ENCODE measurements at regions not wholly inside any gene's neighbourhood (a gene's known extent, or its start where the extent isn't known, plus 50 kb on each side); places are given as distances from the start of the nearest gene placed in this dataset.
"Not testable (repeated sequence)": the region's sequence is repeated elsewhere in the genome, so short reads cannot be mapped to it uniquely, and the experiment has no call there.

DNA sequence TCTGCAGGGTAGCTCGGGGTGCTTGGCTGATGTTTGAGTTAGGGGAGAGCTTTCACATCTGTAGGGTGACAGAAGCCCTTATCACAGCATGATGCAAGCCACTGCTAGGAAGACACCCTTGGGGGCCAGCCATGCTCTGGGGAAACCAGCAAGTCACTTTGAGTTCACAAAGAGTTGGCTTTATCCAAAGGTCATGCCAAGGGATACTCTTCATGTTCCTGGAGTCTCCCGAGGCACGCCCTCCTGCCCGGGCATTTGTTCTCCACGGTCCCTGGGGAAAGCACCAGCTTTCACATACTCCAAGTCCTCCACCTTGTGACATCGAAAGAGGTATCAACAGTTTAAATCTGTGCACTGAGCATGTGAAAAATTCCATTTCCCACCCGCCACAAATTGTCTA, 227.7 kb downstream of the VAPA start:
- no peak for DNase-seq (ENCODE audit: low read depth)

DNA sequence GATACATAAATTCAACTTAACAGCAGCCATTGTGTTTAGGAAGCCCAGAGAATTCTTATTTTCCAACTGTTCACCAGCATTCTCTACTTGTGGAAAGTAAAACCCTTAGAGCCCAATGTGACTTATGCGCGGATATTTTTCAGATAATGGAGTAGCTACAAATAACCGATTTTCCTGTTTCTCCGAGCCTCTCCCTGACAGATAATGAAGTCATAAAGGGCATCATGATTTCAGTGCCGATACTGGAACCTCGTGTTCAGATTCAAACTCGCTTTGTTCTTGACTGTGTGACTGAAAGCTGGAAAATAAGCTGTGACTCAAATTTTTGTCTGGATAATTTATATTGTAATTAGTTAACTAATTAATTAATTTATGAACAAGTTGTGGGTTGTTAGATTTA, 228.2 kb downstream of the VAPA start:
- DNase-seq (ENCODE audit: low read depth) = no peak

DNA sequence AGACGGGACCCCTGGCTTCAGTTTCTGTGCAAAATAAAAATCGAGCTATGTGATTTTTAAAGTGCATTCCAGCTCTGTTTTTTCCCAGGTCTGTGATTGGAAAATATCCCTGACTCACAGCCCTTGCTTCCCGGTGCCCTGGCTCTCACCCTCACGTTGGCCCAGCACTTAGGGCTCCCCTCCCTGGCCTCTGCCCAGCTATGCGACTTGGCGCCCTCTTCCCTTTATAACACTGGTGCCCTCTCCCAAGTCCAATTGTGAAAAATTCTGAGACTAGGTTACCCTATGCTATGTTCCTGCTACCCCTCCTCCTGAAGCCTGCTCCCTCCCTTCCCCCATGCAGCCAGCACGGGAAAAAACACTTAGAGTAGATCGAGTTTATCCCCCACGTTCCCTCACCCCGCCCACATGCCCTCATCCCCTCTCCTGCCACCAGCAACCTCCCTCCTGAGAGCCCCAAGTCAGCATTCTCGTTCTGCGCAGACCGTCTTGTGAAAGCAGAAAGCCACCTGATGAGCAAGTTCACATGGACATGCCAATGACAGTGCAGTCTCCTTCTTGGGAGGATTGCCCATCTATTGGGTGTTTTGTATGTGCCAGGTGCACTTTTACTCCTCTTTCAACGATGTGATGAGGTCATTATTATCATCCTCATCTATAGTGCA, 228.8 kb downstream of the VAPA start:
- no peak for DNase-seq (ENCODE audit: low read depth)

DNA sequence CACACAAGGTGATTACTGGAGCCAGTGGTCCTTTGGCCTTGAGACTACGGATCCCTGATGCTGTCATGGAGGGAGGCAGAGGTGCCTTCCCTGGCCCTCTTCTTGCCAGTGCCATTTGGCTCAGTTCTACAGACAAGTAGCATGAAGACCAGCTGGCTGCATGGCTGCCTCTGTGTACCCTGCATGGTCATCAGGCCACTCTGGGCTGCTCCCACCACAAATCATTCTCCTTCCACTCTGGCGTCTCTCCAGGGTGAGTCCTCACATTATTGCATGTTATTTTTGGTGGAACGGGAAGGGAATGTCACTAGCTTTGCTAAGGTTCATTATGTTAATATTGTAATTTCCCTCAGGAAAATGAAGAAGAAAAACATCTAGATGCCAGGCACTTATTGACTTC, 229.8 kb downstream of the VAPA start:
- DNase-seq (ENCODE audit: low read depth) = no peak

DNA sequence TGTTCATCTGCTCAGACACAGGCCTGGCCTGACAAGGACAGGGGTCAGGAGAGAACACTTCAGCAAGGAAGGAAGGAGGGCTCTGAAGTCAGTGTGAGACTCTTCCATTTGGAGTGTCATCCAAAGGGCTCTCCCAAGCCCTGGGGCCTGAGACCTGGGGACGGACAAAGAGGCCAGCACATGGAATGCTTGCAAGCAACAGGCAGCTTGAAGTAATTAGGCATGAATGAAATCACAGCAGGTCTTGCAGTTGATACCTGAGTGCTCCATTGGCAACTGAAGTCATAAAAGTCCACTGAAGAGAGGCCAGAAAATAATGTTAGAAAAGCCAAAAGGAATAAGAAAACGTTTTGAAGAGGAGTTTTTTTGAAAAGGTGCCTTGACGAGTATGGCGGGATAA, 231.7 kb downstream of the VAPA start:
- DNase-seq (ENCODE audit: low read depth) = no peak

DNA sequence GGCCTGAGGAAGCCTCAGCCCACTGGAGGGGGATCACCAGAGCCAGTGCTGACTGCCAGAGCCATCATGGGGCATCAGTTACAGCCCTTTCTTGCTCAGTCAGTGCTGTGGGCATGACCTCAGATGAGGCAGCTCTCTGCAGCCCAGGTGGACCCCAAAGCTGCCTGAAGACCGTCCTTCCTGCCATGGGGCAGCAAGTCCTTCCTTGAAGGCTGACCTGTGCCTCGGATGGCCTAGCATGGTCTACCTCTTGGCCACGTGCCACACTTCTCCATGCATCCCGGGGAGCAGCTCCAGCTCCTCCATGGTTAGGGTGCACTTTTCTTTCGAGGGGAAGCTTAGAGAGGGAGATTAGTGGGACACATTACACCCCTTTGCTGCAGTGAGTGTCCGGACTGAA, 233.4 kb downstream of the VAPA start:
- no peak for DNase-seq (ENCODE audit: low read depth)

DNA sequence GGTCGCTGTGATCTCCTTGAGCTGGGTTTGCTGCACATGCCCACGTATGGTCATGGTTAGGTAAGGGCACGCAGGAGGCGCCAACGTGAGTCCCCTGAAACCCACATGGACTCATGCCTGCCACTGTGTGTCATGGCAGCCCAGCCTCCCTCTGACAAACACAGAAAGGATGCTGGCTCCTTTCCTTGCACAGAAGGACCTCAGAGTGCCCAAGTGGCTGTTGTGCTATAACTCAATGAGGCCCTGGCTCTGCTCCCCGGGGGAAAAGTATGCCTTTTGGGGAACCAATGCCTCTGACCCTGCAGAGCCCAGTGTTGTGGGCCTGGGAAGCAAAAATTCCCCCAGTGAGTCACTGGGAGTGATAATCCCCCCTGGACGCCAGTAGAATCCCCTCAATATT, 233.9 kb downstream of the VAPA start:
- no peak for DNase-seq (ENCODE audit: low read depth)

DNA sequence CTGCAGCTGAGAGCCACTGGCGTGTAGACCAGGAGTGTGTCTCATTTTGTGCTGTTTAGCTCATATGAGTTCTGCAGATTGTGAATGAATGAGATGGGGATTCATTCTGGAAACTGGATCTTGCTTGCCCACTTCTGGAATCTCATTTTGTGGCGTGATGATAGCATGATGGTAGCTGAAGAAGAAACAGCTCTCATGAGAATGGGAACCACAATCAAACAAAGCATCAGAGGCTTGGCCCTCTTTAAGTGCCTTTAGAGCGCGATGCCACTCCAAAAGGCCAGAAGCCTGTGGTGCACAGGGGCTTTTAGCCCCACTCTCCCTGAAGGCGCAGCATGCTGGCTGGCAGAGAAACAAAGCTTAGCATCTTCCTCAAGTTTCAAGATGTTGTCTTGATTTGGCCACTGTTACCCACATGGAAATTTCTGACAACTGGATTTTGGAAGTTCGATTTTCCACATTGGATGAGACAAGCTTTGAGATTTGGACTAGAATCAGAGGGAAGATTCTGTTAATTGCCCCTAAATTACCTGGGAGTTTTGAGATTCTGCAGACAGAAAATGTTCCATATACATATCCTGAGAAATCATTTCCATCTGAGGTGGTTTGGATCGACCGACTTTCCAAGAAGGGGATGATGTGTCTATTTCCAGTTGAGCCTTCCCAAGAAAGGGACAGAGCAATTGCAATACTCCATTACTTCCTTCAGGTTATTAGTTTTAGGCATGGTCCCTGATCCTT, 234.5 kb downstream of the VAPA start:
- no peak for DNase-seq (ENCODE audit: low read depth)

DNA sequence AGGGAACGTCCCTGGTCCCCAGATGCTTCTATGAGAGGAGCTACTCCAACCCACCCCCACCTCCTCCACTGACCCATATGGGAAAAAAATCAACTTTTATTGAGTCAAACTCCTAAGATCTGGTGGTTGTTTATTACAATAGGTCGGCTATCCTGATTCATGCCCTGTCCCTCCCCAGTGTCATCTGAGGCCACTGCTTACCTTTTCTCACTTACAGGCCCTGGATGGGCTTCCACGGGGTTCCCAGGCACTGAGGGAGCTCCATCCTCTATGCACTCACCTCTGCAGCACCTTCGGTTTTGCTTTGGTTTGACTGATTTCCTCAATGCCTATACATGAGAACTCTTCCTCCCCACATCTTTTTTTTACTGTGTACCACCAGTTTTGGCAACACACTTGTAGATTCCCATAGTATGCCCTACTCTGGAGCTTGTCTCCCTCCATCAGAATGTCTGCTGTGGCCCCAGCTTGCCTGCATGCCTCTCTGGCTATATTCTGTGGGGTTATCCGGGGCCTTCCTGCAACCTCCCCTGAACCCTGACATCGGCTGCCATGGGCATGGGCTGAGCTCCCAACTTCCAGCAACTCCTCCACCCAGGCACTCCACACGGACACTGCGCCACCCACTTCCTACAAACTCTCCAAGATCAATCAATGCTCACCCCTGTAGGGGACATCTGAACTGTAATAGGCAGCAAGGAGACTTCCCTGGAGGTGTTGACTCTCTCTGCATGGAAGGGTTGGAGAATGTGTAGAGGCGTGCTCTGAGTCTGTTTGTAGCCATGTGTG, 236.1 kb downstream of the VAPA start:
- DNase-seq (ENCODE audit: low read depth) = no peak

DNA sequence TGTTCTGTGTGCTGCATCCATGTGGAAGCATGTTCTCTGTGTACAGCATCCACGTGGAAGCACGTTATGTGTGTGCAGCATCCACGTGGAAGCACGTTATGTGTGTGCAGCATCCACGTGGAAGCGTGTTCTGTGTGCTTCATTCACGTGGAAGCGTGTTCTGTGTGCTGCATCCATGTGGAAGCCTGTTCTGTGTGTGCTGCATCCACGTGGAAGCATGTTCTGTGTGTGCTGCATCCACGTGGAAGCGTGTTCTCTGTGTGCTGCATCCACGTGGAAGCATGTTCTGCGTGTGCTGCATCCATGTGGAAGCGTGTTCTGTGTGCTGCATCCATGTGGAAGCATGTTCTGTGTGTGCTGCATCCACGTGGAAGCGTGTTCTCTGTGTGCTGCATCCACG, 236.8 kb downstream of the VAPA start:
- not testable (repeated sequence) for DNase-seq (ENCODE audit: low read depth)

DNA sequence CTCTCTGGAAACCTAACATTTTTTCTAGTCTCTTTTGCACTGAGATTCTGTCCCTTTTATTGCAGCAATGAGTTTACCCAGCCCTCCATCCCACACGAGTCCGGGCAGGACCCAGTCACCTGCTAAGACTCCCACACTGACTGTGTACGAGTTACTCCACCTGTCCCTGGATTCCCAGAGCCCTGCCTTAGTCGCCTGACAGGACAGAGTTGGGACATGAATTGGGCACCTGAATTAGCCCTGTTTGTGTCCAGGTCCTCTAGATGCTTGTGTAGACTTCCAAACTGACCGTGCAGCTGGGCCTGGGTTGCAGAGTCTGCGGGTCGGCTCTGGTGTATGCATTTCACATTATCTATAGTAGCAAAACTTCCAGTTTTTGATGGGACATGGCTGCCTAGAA, 238.7 kb downstream of the VAPA start:
- DNase-seq (ENCODE audit: low read depth) = no peak

DNA sequence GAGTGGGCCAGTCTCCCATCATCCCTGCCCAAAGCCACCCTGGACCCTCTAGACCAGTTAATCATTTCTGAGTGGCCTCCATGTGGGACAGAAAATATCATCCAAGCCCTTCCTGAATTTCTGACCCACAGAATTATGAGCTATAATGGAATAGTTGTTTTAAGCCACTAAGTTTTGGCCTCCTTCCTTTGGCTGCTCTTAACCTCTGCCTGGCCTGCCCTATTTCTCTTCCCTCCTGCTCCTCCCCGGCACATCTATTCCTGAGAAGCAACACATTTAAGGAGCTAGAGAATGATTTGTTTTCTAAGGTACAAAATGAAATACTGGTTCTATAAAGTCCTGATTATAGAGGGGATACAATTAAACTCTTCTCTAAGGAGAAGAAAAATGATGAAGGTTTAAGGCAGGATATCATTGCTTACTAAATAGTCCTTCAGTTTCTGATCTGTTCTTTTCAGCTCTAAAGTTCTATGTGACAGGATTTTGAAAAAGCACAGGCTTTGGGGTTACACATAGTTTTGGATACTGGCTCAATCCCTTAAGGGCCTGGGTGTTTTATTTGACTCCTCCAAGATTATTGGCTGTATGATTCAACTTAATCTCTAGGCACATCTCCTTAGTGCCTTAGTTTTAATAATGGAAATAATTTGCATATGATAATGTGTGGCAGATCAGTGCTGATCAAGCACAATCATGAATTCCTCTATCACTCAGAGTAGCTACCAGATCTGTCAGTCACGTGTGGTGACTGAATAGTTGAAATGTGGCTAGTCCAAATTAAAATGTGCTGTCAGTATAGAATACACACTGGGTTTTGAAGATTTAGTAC, 240.3 kb downstream of the VAPA start:
- no peak for DNase-seq (ENCODE audit: low read depth)

DNA sequence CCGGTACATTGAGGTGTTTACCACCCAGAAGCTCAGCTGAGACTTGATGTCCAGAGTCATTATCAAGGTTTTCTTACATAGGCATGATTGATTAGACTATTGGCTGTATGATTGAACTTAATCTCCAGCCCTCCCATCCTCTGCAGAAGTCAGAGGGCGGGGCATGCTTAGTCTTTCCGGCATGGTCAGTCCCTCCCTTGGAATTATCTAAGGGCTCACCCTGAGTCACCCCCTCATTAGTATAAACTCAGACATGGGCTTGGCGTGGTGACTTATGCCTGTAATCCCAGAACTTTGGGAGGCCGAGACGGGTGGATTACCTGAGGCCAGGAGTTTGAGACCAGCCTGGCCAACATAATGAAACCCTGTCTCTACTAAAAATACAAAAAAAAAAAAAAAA, 243.9 kb downstream of the VAPA start:
- DNase-seq (ENCODE audit: low read depth) = no peak

DNA sequence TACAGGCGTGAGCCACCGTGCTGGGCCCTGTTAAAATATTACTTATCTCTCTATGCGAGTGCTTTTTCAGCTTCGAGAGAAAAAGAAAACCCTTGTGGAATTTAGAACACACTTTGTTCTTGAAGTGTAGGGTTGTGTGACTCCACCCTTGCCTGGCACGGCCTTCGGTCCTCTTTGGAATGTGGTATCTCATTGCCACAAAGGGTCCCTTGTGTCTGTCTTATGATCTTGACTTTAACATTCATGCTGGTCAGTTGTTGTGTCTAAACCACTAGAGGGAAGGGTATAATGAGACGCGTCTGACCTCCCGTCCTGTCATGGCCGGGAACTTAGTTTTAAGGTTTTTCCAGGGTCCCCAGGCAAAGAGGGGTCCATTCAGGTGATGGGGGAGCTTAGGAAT, 246.4 kb downstream of the VAPA start:
- DNase-seq (ENCODE audit: low read depth) = no peak

DNA sequence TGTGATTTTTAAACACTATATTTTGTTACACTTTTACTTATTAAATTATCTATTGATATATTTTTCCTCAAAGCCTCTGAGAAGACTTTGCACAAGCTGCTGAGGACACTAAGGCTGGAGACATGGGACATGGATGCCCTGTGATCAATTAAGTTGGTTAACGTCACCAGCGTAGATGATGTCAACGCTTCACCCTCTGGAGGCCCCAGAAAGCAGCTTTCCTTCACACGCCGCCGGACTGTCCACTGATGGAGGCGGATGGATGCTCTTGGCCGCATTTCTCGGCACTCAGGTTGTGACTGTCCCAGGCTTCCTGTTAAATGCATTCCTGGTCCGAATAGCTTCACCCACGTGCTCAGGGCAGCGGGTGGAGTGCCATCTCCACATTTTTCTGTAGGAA, 247.5 kb downstream of the VAPA start:
- no peak for DNase-seq (ENCODE audit: low read depth)

DNA sequence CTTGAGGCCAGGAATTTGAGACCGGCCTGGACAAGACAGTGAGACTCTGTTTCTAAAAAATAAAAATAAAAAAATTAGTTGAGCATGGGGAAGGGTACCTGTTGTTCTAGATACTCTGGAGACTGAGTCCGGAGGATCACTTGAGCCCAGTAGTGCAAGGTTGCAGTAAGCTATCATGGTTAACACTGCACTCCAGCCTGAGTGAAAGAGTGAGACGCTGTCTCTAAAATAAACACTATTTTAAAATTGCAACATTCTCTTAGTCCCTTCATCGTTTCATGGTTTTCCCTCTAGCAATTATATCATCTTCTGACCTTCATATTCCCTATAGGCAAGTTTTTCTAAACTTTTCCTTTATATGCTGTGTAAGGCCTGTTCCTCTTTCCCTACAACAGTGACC, 248.5 kb downstream of the VAPA start:
- DNase-seq (ENCODE audit: low read depth) = no peak

DNA sequence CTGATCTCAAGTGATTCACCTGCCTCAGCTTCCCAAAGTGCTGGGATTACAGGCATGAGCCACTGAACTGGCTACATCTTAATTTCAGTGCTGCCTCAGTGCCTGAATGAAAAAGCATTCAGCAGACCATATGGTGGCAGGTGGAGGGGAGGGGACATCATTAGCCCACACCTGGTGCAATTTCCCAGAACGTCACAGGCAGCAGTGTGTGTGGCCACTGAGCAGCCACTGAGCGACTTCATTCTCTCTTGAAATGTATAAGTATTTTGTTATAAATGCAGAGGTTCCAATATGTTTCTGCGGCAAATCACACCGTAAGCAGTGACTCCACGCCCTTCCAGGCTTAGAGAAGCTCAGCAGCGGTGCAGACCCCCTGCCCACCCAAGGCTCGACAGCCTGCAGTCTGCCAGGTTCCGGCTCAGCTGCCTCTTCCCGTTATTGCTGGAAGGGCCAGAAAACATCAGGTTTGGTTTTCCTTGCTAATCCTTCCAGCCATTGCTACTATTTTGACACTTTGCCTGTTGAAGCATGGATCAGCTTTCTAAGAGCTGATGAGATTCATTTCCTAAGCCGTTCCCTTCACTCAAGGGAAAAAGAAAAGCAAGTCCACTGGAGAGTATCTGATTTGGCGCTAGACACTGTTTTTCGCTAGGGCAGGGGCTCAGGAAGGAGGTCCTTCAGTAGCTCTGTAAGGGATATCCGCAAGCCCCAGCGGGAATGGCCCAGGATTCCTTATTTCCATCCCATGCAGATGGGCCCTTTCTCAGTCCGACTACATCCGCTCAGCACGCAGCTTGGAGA, 250.7 kb downstream of the VAPA start:
- DNase-seq (ENCODE audit: low read depth) = no peak

DNA sequence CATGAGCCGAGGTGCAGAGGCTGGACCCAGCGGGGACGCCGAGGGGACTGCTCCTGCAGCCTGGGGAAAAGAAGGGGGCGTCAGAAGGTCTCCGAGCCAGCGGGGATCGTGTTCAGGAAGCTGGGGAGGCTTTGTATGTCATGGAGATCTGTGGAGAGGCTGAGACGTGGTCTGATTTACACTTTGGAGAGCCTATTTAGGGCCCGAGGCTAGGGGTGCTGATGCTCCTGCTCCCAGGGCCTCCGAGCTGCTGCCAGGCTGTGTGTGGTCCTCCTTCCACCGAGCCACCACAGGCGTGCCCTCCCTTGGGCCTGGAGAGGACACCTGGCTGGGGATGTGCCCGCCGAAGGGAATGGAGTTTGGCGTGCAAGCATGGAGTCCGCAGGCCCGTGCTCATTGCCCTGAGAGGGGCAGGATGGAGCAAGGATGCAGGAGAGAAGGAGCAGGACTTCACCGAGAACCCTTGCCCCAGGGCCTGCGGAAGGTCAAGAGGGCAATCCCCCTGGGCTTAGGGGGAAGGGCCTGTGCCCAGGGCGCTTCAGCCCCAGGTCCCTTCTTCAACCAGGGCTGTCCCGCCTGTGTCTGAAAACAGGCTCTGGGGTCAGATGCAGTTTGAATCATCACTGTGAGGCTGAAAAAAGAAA, 252.5 kb downstream of the VAPA start:
- DNase-seq (ENCODE audit: low read depth) = no peak

DNA sequence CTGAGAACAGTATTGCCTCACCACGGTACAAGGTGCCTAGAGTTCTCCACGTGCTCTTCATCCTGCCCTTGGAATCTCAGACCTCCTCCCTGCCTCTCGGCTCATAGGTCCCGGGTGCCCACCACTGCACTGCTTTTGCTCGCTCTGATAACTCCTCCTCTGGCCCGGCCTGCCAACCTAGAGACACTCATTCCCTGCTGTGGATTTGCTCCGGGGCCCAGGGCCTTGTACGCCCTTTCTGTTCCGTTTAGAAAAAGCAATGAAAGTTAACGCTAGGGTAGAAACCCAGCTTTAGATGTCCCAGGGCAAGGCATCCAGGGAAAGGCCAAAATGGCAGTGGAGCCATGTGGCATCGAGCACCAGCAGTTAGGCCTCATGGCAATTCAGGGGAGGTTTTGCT, 253.9 kb downstream of the VAPA start:
- DNase-seq (ENCODE audit: low read depth) = no peak

DNA sequence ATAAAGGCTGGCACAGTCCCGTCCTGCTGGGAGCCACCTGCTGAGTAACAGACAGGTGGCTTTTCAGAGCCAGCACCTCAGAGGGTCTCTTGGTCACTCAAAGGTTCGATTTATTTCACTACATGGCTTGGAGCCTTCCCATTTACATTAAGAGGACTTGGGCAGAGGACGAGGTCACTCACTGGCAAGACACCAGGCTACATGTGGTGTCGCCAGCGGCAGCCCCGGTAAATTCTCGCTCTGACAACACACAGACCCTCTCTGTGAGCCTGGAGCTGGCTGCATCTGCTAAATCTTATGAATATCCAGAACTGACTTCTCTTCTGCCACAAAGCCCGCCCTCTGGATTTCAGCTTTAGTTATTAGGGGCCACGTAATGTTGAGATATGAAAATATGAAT, 254.7 kb downstream of the VAPA start:
- DNase-seq (ENCODE audit: low read depth) = no peak

DNA sequence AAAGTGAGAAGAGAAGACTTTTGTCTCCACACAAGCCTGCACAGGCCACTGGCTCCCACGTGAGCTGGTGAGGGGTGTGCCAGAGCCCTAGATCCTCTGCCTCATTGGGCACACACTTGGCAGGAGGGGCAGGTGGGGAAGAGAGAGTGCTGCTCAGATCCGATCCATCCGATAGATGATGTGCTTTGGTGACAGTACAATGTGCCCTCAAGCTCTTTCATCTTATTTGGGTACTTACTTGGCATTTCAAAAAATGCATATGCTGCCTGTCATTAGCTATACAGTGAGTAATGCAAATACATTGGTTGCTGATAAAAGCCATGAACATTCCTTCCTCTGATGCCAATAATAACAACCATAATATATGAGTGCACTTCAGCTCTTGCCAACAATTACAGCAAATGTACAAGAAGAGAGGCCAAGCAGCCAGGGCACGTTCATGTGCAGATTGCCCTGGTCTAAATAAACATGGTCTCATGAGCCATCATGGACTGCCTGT, 255.3 kb downstream of the VAPA start:
- no peak for DNase-seq (ENCODE audit: low read depth)
